Neural cell (in vitro differentiated cells): ENCODE measurements at regions not wholly inside any gene's neighbourhood (a gene's known extent, or its start where the extent isn't known, plus 50 kb on each side); places are given as distances from the start of the nearest gene placed in this dataset.

Experiments
- EP300 ChIP-seq: fragments of 450-650 bp; conservative IDR thresholded peaks from 2 replicates; pipeline ENCODE4 v1.6.1; 2014; ENCODE audit warnings: antibody characterized with exemption, mild to moderate bottlenecking, moderate library complexity; ENCODE audit not compliant: poor library complexity, severe bottlenecking
- TF ChIP-seq, protein P1 (sequence below): fragments of 450-650 bp; IDR thresholded peaks from 2 replicates; pipeline ENCODE4 v1.5.1; 2014; ENCODE audit warnings: antibody characterized with exemption, mild to moderate bottlenecking, moderate library complexity; ENCODE audit not compliant: poor library complexity, severe bottlenecking
- TF ChIP-seq, protein P2 (sequence below): IDR thresholded peaks from 2 replicates; pipeline ENCODE4 v1.6.1; 2012; ENCODE audit warnings: borderline replicate concordance

DNA sequence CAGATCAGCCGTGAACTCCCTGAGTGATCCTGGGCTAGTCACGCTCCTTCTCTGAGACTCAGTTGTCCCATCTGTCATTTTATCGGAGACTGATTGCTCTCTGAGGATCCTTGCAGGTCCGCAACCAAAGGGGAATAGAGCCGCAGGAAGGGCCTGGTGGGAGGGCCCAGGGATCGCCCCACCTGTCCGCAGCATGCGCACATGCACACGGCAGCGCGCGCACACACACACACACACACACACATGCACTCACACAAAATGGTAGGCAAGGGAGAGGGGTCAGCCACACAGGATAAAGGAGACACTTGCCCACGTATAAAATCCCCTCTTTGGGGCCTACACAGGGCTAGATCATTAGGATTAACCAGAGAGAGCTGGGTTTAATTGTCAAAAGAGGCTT is 95.6 kb upstream of the FOXP4 start:
- TF ChIP-seq, protein P1, sequence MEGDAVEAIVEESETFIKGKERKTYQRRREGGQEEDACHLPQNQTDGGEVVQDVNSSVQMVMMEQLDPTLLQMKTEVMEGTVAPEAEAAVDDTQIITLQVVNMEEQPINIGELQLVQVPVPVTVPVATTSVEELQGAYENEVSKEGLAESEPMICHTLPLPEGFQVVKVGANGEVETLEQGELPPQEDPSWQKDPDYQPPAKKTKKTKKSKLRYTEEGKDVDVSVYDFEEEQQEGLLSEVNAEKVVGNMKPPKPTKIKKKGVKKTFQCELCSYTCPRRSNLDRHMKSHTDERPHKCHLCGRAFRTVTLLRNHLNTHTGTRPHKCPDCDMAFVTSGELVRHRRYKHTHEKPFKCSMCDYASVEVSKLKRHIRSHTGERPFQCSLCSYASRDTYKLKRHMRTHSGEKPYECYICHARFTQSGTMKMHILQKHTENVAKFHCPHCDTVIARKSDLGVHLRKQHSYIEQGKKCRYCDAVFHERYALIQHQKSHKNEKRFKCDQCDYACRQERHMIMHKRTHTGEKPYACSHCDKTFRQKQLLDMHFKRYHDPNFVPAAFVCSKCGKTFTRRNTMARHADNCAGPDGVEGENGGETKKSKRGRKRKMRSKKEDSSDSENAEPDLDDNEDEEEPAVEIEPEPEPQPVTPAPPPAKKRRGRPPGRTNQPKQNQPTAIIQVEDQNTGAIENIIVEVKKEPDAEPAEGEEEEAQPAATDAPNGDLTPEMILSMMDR, result no peak
- TF ChIP-seq EP300, result no peak
- TF ChIP-seq, protein P2, sequence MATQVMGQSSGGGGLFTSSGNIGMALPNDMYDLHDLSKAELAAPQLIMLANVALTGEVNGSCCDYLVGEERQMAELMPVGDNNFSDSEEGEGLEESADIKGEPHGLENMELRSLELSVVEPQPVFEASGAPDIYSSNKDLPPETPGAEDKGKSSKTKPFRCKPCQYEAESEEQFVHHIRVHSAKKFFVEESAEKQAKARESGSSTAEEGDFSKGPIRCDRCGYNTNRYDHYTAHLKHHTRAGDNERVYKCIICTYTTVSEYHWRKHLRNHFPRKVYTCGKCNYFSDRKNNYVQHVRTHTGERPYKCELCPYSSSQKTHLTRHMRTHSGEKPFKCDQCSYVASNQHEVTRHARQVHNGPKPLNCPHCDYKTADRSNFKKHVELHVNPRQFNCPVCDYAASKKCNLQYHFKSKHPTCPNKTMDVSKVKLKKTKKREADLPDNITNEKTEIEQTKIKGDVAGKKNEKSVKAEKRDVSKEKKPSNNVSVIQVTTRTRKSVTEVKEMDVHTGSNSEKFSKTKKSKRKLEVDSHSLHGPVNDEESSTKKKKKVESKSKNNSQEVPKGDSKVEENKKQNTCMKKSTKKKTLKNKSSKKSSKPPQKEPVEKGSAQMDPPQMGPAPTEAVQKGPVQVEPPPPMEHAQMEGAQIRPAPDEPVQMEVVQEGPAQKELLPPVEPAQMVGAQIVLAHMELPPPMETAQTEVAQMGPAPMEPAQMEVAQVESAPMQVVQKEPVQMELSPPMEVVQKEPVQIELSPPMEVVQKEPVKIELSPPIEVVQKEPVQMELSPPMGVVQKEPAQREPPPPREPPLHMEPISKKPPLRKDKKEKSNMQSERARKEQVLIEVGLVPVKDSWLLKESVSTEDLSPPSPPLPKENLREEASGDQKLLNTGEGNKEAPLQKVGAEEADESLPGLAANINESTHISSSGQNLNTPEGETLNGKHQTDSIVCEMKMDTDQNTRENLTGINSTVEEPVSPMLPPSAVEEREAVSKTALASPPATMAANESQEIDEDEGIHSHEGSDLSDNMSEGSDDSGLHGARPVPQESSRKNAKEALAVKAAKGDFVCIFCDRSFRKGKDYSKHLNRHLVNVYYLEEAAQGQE, result no peak
